OCI-LY1 (cell line): ENCODE measurements at regions not wholly inside any gene's neighbourhood (a gene's known extent, or its start where the extent isn't known, plus 50 kb on each side); places are given as distances from the start of the nearest gene placed in this dataset.

Experiments used
- H2AFZ ChIP-seq: fragments of 200-600 bp; sonication (generic), shearing (Covaris generic); 2 replicates; pipeline ENCODE4 v1.6.0; 2014; ENCODE audit warnings: antibody characterized with exemption, mild to moderate bottlenecking, low read length
- H3F3A ChIP-seq: fragments of 200-600 bp; sonication (generic), shearing (Covaris generic); 2 replicates; pipeline ENCODE4 v1.6.0; 2014; ENCODE audit warnings: mild to moderate bottlenecking, antibody characterized with exemption, low read length, moderate library complexity; ENCODE audit not compliant: insufficient read depth
- H3K27ac ChIP-seq: fragments of 200-600 bp; sonication (generic); 2 replicates; pipeline ENCODE4 v1.5.1; 2014; ENCODE audit warnings: low read length, mixed run types, mild to moderate bottlenecking, low read depth; ENCODE audit not compliant: poor library complexity, severe bottlenecking
- H3K27me3 ChIP-seq: fragments of 200-600 bp; sonication (generic); 2 replicates; pipeline ENCODE4 v1.6.0; 2014; ENCODE audit warnings: antibody characterized with exemption, mild to moderate bottlenecking, low read length, moderate library complexity; ENCODE audit not compliant: insufficient read depth
- H3K36me3 ChIP-seq: fragments of 200-600 bp; sonication (generic); 2 replicates; pipeline ENCODE4 v1.6.1; 2014; ENCODE audit warnings: mild to moderate bottlenecking, antibody characterized with exemption, low read length, moderate library complexity, mixed read lengths; ENCODE audit not compliant: insufficient read depth
- H3K4me1 ChIP-seq: fragments of 200-600 bp; sonication (generic); 2 replicates; pipeline ENCODE4 v1.5.1; 2014; ENCODE audit warnings: mild to moderate bottlenecking, low read length, moderate library complexity; ENCODE audit not compliant: insufficient read depth, severe bottlenecking
- H3K4me2 ChIP-seq: fragments of 200-600 bp; sonication (generic), shearing (Covaris generic); 2 replicates; pipeline ENCODE4 v1.6.1; 2014; ENCODE audit warnings: low read length
- H3K4me3 ChIP-seq: fragments of 200-600 bp; sonication (generic); 2 replicates; pipeline ENCODE4 v1.5.1; 2014; ENCODE audit warnings: low read length, low read depth, mild to moderate bottlenecking, mixed read lengths; ENCODE audit not compliant: poor library complexity, severe bottlenecking
- H3K79me2 ChIP-seq: fragments of 200-600 bp; shearing (Covaris generic); 2 replicates; pipeline ENCODE4 v1.6.1; 2016; ENCODE audit warnings: mixed run types, low read length, mixed read lengths; ENCODE audit not compliant: insufficient read depth
- H3K9ac ChIP-seq: fragments of 200-600 bp; sonication (generic), shearing (Covaris generic); 2 replicates; pipeline ENCODE4 v1.6.1; 2014; ENCODE audit warnings: mild to moderate bottlenecking, low read length, mixed read lengths
- H3K9me2 ChIP-seq: fragments of 200-600 bp; sonication (generic), shearing (Covaris generic); 2 replicates; pipeline ENCODE4 v1.6.1; 2014; ENCODE audit warnings: low read depth, mild to moderate bottlenecking, low read length, mixed read lengths
- H3K9me3 ChIP-seq: fragments of 200-600 bp; shearing (Covaris generic); 2 replicates; pipeline ENCODE4 v1.6.1; 2014; ENCODE audit warnings: low read length, mixed read lengths
- H4K20me1 ChIP-seq: fragments of 200-600 bp; sonication (generic), shearing (Covaris generic); 2 replicates; pipeline ENCODE4 v1.6.0; 2016; ENCODE audit warnings: mild to moderate bottlenecking, low read length; ENCODE audit not compliant: insufficient read depth
- EZH2 ChIP-seq: fragments of 200-600 bp; sonication (generic), shearing (Covaris generic); IDR thresholded peaks from 2 replicates; pipeline ENCODE4 v1.8.0; 2017; ENCODE audit warnings: borderline replicate concordance, mixed run types, mild to moderate bottlenecking, antibody characterized with exemption, low read length, moderate library complexity, mixed read lengths
- TF ChIP-seq, protein P1 (sequence below): fragments of 200-600 bp; sonication (generic), shearing (Covaris generic); IDR thresholded peaks from 2 replicates; pipeline ENCODE4 v1.5.1; 2017; ENCODE audit warnings: mild to moderate bottlenecking, antibody characterized with exemption, low read length, moderate library complexity, mixed read lengths

- no peaks in the 10 kb centered on the region for H3K4me1 ChIP-seq
- no peak for TF ChIP-seq EZH2
- TF ChIP-seq, protein P1, sequence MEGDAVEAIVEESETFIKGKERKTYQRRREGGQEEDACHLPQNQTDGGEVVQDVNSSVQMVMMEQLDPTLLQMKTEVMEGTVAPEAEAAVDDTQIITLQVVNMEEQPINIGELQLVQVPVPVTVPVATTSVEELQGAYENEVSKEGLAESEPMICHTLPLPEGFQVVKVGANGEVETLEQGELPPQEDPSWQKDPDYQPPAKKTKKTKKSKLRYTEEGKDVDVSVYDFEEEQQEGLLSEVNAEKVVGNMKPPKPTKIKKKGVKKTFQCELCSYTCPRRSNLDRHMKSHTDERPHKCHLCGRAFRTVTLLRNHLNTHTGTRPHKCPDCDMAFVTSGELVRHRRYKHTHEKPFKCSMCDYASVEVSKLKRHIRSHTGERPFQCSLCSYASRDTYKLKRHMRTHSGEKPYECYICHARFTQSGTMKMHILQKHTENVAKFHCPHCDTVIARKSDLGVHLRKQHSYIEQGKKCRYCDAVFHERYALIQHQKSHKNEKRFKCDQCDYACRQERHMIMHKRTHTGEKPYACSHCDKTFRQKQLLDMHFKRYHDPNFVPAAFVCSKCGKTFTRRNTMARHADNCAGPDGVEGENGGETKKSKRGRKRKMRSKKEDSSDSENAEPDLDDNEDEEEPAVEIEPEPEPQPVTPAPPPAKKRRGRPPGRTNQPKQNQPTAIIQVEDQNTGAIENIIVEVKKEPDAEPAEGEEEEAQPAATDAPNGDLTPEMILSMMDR = no peak
- H3K4me3 ChIP-seq = no peak overlapping the region
- no peaks in the 10 kb centered on the region for H3K9me2 ChIP-seq
- no peaks in the 10 kb centered on the region for H4K20me1 ChIP-seq
- H3K36me3 ChIP-seq = no peaks in the 10 kb centered on the region
- H2AFZ ChIP-seq = no peak overlapping the region
- H3K27me3 ChIP-seq = no peaks in the 10 kb centered on the region
- H3K9ac ChIP-seq = no peak overlapping the region
- H3K79me2 ChIP-seq = no peaks in the 10 kb centered on the region
- no peak overlapping the region for H3K27ac ChIP-seq
- no peaks in the 10 kb centered on the region for H3F3A ChIP-seq
- no peak overlapping the region for H3K4me2 ChIP-seq
- no peaks in the 10 kb centered on the region for H3K9me3 ChIP-seq
Observed at GRCh38 chr14:87687420-87687819, 305.6 kb downstream of the GALC start.

- Histone ChIP-seq H3K9me3 (no peaks in the 10 kb centered on the region), H3K4me1 (no peaks in the 10 kb centered on the region), H3K27me3 (no peaks in the 10 kb centered on the region), H2AFZ (no peak overlapping the region), H3F3A (no peaks in the 10 kb centered on the region), H4K20me1 (no peaks in the 10 kb centered on the region), H3K9ac (no peak overlapping the region), H3K79me2 (no peaks in the 10 kb centered on the region), H3K4me2 (no peak overlapping the region), H3K27ac (no peak overlapping the region), H3K36me3 (no peaks in the 10 kb centered on the region), H3K4me3 (no peak overlapping the region), H3K9me2 (no peaks in the 10 kb centered on the region)
- no peak for TF ChIP-seq EZH2
- TF ChIP-seq, protein P1 = no peak
Observed at GRCh38 chr14:87686746-87687145, 306.2 kb downstream of the GALC start.

DNA sequence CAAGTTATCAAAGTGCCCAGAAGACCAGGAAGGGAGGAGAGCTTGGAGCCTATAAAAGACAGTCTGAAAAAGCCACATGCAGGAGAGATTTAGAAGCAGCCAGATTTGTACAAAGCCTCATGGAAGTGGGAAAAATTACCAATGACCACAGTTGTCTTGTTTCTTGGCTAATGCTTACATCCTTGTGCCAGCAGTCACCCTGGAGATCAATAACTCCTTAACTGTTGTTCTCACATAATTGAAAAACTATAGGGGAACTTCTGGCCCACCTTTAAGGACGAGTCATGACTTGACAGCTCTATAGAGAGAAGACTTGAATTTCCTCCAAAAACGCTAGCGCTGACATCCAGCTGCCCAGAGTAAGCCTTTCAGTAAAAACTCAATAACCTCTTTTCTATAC is 313.1 kb downstream of the GALC start:
- H3K9me3 ChIP-seq = no peaks in the 10 kb centered on the region
- H3K4me3 ChIP-seq = no peak overlapping the region
- no peak overlapping the region for H3K9ac ChIP-seq
- H3K36me3 ChIP-seq = no peaks in the 10 kb centered on the region
- H3K4me2 ChIP-seq = no peak overlapping the region
- no peaks in the 10 kb centered on the region for H3K79me2 ChIP-seq
- H3K27me3 ChIP-seq = no peaks in the 10 kb centered on the region
- no peaks in the 10 kb centered on the region for H3F3A ChIP-seq
- H3K27ac ChIP-seq = no peak overlapping the region
- no peaks in the 10 kb centered on the region for H3K9me2 ChIP-seq
- H2AFZ ChIP-seq = no peak overlapping the region
- H4K20me1 ChIP-seq = no peaks in the 10 kb centered on the region
- no peak for TF ChIP-seq EZH2
- TF ChIP-seq, protein P1 = no peak
- no peaks in the 10 kb centered on the region for H3K4me1 ChIP-seq
